Stimulated activated CD4-positive, alpha-beta T cell treated with anti-CD3 and anti-CD28 coated beads, Interleukin-15, amount 100 ng/mL, for 48 hours (primary cell): ENCODE measurements at regions not wholly inside any gene's neighbourhood (a gene's known extent, or its start where the extent isn't known, plus 50 kb on each side); places are given as distances from the start of the nearest gene placed in this dataset.
"Not testable (repeated sequence)": the region's sequence is repeated elsewhere in the genome, so short reads cannot be mapped to it uniquely, and the experiment has no call there.

Experiments used
- DNase-seq, 2 donors: peaks; one replicate each; pipeline ENCODE4 v3.0.0-alpha.2; 2020; ENCODE audit warnings: low read depth in 2 of 2

GRCh38 chr11:104704146-104704830 is 194.0 kb downstream of the CASP12 start:
- DNase-seq: no peak

GRCh38 chr11:104700609-104701008 is 197.7 kb downstream of the CASP12 start:
- no peak for DNase-seq

GRCh38 chr11:104699981-104700380 is 198.3 kb downstream of the CASP12 start:
- no peak for DNase-seq

GRCh38 chr11:104695065-104695463 is 203.2 kb downstream of the CASP12 start:
- no peak for DNase-seq

- no peak for DNase-seq
Measured at GRCh38 chr11:104694259-104695064, 203.8 kb downstream of the CASP12 start.

- no peak for DNase-seq
Measured at GRCh38 chr11:104692751-104693150, 205.5 kb downstream of the CASP12 start.

GRCh38 chr11:104691129-104691528 is 207.1 kb downstream of the CASP12 start:
- DNase-seq: no peak

GRCh38 chr11:104690241-104690640 is 208.0 kb downstream of the CASP12 start:
- DNase-seq: no peak

GRCh38 chr11:104688731-104689130 is 209.5 kb downstream of the CASP12 start:
- DNase-seq: no peak

GRCh38 chr11:104682206-104682605 is 216.1 kb downstream of the CASP12 start:
- DNase-seq: no peak

- no peak for DNase-seq
Measured at GRCh38 chr11:104679258-104679657, 219.0 kb downstream of the CASP12 start.

- DNase-seq: no peak
Measured at GRCh38 chr11:104678408-104678807, 219.9 kb downstream of the CASP12 start.

- DNase-seq: not testable (repeated sequence)
Measured at GRCh38 chr11:104677069-104677468, 221.2 kb downstream of the CASP12 start.

- DNase-seq: no peak
Measured at GRCh38 chr11:104672897-104673296, 225.4 kb downstream of the CASP12 start.

- DNase-seq: no peak
Measured at GRCh38 chr11:104668797-104669463, 229.3 kb downstream of the CASP12 start.

GRCh38 chr11:104666624-104667023 is 231.6 kb downstream of the CASP12 start:
- no peak for DNase-seq

GRCh38 chr11:104665641-104666040 is 232.6 kb downstream of the CASP12 start:
- DNase-seq: no peak

- no peak for DNase-seq
Measured at GRCh38 chr11:104663190-104664140, 234.8 kb downstream of the CASP12 start.

- DNase-seq: no peak
Measured at GRCh38 chr11:104661901-104662300, 236.4 kb downstream of the CASP12 start.

GRCh38 chr11:104661471-104661870 is 236.8 kb downstream of the CASP12 start:
- no peak for DNase-seq

GRCh38 chr11:104658177-104658576 is 240.1 kb downstream of the CASP12 start:
- DNase-seq: no peak

GRCh38 chr11:104657083-104657482 is 241.2 kb downstream of the CASP12 start:
- no peak for DNase-seq
